Mucosa of descending colon (tissue), 3 donors: ENCODE measurements at regions not wholly inside any gene's neighbourhood (a gene's known extent, or its start where the extent isn't known, plus 50 kb on each side); places are given as distances from the start of the nearest gene placed in this dataset.
"Not testable (repeated sequence)": the region's sequence is repeated elsewhere in the genome, so short reads cannot be mapped to it uniquely, and the experiment has no call there.

Experiments
- ATAC-seq: fragments of 200-7000 bp; cut with Tn5 transposase; one replicate; pipeline ENCODE4 v1.9.1; 2020; ENCODE audit warnings: mild to moderate bottlenecking, moderate library complexity
- DNase-seq, 3 donors: peaks; one replicate each; pipeline ENCODE4 v3.0.0-alpha.2; 2020
- H3K36me3 ChIP-seq: fragments of 200-600 bp; one replicate; pipeline ENCODE4 v1.8.0; 2021; ENCODE audit warnings: low read depth, mild to moderate bottlenecking
- H3K4me1 ChIP-seq: fragments of 200-600 bp; one replicate; pipeline ENCODE4 v1.8.0; 2021; ENCODE audit warnings: low read depth, mild to moderate bottlenecking
- H3K4me3 ChIP-seq: fragments of 200-600 bp; one replicate; pipeline ENCODE4 v1.8.0; 2021; ENCODE audit warnings: mild to moderate bottlenecking
- H3K9me3 ChIP-seq: fragments of 200-600 bp; one replicate; pipeline ENCODE4 v1.8.0; 2021; ENCODE audit warnings: mild to moderate bottlenecking
- CTCF ChIP-seq: fragments of 200-600 bp; IDR thresholded peaks from one replicate; pipeline ENCODE4 v1.8.0; 2022; ENCODE audit warnings: antibody characterized with exemption, mild to moderate bottlenecking
- intact Hi-C, 2 donors: fragments of 100-400 bp; cut with DNase I in 1 of 2; cut with micrococcal nuclease in 1 of 2; formaldehyde crosslinking; loops; one replicate each; pipeline versions ENCODE4 v1.11.0 to v1.11.1; 2022; cut with DNase I, micrococcal nuclease
- donor health status: DM: no; HTN: no; CAD: no; lungs with moderate emphysema.
- donor health status: DM: no; HTN: no; CAD: no.
- donor health status: DM: no; HTN: yes; CAD: no.

- DNase-seq (no peak), ATAC-seq (no peak)
- Histone ChIP-seq H3K36me3 (no peaks in the 10 kb centered on the region), H3K4me1 (no peaks in the 10 kb centered on the region), H3K9me3 (no peaks in the 10 kb centered on the region), H3K4me3 (no peak overlapping the region)
- no peak for TF ChIP-seq CTCF
- intact Hi-C loops = no loop called here
Observed at GRCh38 chr14:43665570-43666267, 841.4 kb downstream of the FSCB start.

DNA sequence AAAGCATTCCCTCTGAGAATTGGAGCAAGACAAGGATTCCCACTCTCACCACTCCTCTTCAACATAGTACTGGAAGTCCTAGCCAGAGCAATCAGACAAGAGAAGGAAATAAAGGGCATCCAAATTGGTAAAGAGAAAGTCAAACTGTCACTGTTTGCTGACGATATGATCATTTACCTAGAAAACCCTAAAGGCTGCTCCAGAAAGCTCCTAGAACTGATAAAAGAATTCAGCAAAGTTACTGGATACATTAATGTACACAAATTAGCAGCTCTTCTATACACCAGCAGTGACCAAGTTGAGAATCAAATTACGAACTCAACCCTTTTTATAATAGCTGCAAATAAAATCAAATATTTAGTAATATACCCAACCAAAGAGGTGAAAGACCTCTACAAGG, 851.9 kb downstream of the FSCB start:
- ATAC-seq, H3K9me3 ChIP-seq, H3K36me3 ChIP-seq, H3K4me1 ChIP-seq, H3K4me3 ChIP-seq, DNase-seq, intact Hi-C loops: not testable (repeated sequence)

- ATAC-seq (no peak), DNase-seq (no peak)
- H3K4me3 ChIP-seq = no peak overlapping the region
- H3K9me3 ChIP-seq = peaks cover 4% of the 10 kb centered on the region
- TF ChIP-seq CTCF = no peak
- intact Hi-C loops = no loop called here
- H3K4me1 ChIP-seq = no peaks in the 10 kb centered on the region
- no peaks in the 10 kb centered on the region for H3K36me3 ChIP-seq
Observed at GRCh38 chr14:43651896-43652295, 855.2 kb downstream of the FSCB start.

- no peak for ATAC-seq
- Histone ChIP-seq H3K4me3 (no peak overlapping the region), H3K4me1 (no peaks in the 10 kb centered on the region), H3K36me3 (no peaks in the 10 kb centered on the region), H3K9me3 (peaks cover 4% of the 10 kb centered on the region)
- TF ChIP-seq CTCF = no peak
- intact Hi-C loops = no loop called here
- no peak for DNase-seq
Observed at GRCh38 chr14:43651185-43651787, 855.8 kb downstream of the FSCB start.

GRCh38 chr14:43649508-43649907, 857.6 kb downstream of the FSCB start:
- no peak for TF ChIP-seq CTCF
- peaks cover 4% of the 10 kb centered on the region for H3K9me3 ChIP-seq
- ATAC-seq (no peak), DNase-seq (no peak)
- no peaks in the 10 kb centered on the region for H3K36me3 ChIP-seq
- H3K4me1 ChIP-seq = no peaks in the 10 kb centered on the region
- H3K4me3 ChIP-seq = no peak overlapping the region
- intact Hi-C loops = no loop called here

- Histone ChIP-seq H3K36me3 (no peaks in the 10 kb centered on the region), H3K9me3 (no peaks in the 10 kb centered on the region), H3K4me3 (no peak overlapping the region), H3K4me1 (no peaks in the 10 kb centered on the region)
- no peak for TF ChIP-seq CTCF
- DNase-seq (no peak), ATAC-seq (no peak)
- intact Hi-C loops = no loop called here
Observed at GRCh38 chr14:43647302-43647701, 859.8 kb downstream of the FSCB start.
